ENCODE measurements at regions not wholly inside any gene's neighbourhood (a gene's known extent, or its start where the extent isn't known, plus 50 kb on each side); places are given as distances from the start of the nearest gene placed in this dataset.

- Histone ChIP-seq H3K4me3 (no peak overlapping the region), H3K9me3 (no peaks in the 10 kb centered on the region), H3K4me1 (no peaks in the 10 kb centered on the region), H3K27ac (no peak overlapping the region), H3K36me3 (no peaks in the 10 kb centered on the region), H3K27me3 (no peaks in the 10 kb centered on the region)
- intact Hi-C loops (cut with DNase I): no loop called here
- no peak for DNase-seq
- ATAC-seq: no peak
- 60 to 63% methylated on average over 2 of the region's 2 CpGs for WGBS, 2 donors
- TF ChIP-seq CTCF (IDR thresholded peaks at IDR 0.05): no peak
- FAIRE-seq: no peak
Observed at GRCh38 chr10:36325815-36326214, 683.7 kb upstream of the FZD8 start.

DNA sequence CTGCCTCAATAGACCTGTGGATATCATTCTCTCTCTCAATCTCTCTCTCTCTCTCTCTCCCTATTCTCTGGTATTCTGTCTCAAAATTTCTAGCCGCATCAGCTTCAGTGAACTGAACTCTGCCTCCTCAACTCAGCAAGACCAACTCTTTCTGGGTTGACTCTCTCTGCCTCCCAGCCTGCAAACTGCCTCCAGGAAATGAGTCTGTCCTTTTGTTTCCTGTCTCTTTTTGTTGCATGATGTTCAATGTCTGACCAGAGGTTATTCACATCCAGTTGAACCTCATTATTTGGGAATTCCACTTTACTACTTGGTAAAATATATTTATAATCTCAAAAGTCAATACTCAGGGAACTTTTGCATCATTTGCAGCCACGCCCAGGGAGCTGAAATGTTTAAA, 682.7 kb upstream of the FZD8 start:
- no peak overlapping the region for H3K27ac ChIP-seq
- H3K4me1 ChIP-seq: no peaks in the 10 kb centered on the region
- FAIRE-seq: no peak
- no peak for ATAC-seq
- DNase-seq: no peak
- no peaks in the 10 kb centered on the region for H3K9me3 ChIP-seq
- H3K36me3 ChIP-seq: no peaks in the 10 kb centered on the region
- no peak for TF ChIP-seq CTCF (IDR thresholded peaks at IDR 0.05)
- no peak overlapping the region for H3K4me3 ChIP-seq
- WGBS, 2 donors: 70 to 87% methylated on average over 2 of the region's 2 CpGs
- no peaks in the 10 kb centered on the region for H3K27me3 ChIP-seq
- intact Hi-C loops (cut with DNase I): no loop called here

DNA sequence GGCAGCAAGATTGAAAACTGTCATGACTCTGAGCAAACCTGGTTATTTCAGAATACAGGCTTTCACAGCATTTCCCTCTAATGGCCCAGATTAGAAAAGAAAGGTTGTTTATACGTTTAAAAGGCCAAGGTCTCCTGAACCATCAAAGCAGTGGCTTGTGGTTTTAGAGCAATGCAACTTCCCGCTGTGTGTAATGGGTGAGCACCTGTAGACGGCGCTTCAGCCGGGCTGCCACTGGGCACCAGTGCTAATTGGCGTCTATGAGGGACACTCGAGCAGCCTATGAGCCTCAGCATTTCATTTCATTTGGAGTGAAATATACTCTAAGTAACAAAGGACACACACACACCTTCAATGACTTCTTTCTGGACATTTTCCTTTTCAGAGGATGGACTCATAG, 671.0 kb upstream of the FZD8 start:
- WGBS, 2 donors: 71 to 73% methylated on average over 7 of the region's 7 CpGs
- Histone ChIP-seq H3K9me3 (no peaks in the 10 kb centered on the region), H3K4me3 (no peak overlapping the region), H3K4me1 (no peaks in the 10 kb centered on the region), H3K36me3 (no peaks in the 10 kb centered on the region), H3K27ac (no peak overlapping the region), H3K27me3 (no peaks in the 10 kb centered on the region)
- DNase-seq: no peak
- TF ChIP-seq CTCF (IDR thresholded peaks at IDR 0.05): no peak
- intact Hi-C loops (cut with DNase I): no loop called here
- no peak for ATAC-seq
- no peak for FAIRE-seq

- intact Hi-C loops (cut with DNase I): no loop called here
- ATAC-seq (no peak), DNase-seq (no peak), FAIRE-seq (no peak)
- Histone ChIP-seq H3K27me3 (no peaks in the 10 kb centered on the region), H3K4me3 (no peak overlapping the region), H3K27ac (no peak overlapping the region), H3K36me3 (no peaks in the 10 kb centered on the region), H3K4me1 (no peaks in the 10 kb centered on the region), H3K9me3 (no peaks in the 10 kb centered on the region)
- TF ChIP-seq CTCF (IDR thresholded peaks at IDR 0.05): no peak
Observed at GRCh38 chr10:36303896-36304295, 661.8 kb upstream of the FZD8 start.

GRCh38 chr10:36302086-36302485, 660.0 kb upstream of the FZD8 start:
- Histone ChIP-seq H3K4me3 (no peak overlapping the region), H3K27me3 (no peaks in the 10 kb centered on the region), H3K36me3 (no peaks in the 10 kb centered on the region), H3K27ac (no peak overlapping the region), H3K4me1 (no peaks in the 10 kb centered on the region), H3K9me3 (no peaks in the 10 kb centered on the region)
- ATAC-seq (no peak), FAIRE-seq (no peak), DNase-seq (no peak)
- TF ChIP-seq CTCF (IDR thresholded peaks at IDR 0.05): no peak
- WGBS, 2 donors: 34 to 43% methylated on average over 2 of the region's 2 CpGs
- intact Hi-C loops (cut with DNase I): no loop called here
